GM18498 (cell line): ENCODE measurements at regions not wholly inside any gene's neighbourhood (a gene's known extent, or its start where the extent isn't known, plus 50 kb on each side); places are given as distances from the start of the nearest gene placed in this dataset.

ENCODE experiments used
- ATAC-seq: cut with Tn5 transposase; IDR thresholded peaks from one replicate; pipeline ENCODE4 v1.9.1; 2021; ENCODE audit warnings: mild to moderate bottlenecking, moderate library complexity; ENCODE audit not compliant: unreplicated experiment

DNA sequence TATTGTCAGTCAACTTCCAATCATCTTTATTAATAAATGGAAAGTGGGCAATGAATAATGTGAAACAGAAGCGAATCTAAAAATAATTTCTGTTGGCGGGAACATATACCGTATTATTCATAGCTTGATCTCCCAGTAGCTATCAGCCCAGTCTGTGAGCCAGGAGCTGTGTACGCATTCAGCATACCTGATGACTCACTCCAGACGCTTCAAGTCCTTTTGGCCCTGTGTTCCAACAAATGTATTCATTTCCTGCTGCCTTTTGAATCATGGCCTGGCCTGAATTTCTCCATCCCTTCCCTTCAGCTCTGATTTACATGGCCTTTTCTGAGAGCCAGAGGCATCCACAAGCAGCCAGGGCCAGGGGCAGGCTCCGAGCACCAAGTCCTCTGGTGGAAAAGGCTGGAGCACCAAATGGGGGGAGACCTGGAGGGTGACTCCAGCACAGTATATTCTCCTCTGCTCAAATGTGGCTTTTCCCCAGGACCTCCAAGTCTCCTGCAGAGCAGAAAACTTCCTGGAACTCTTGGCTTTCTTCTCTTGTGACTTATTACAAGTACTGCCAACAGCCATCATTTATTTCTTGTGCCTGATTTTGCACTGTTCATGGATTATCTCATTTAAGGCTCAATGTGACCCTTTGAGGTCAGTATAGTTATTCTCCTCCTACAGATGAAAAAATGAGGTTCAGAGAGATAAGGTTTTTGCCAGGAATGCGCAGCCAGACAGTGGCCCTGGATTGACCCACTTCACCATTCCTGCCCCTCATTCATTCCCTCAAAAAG, 108.7 kb downstream of the EN1 start:
- no peak for ATAC-seq

DNA sequence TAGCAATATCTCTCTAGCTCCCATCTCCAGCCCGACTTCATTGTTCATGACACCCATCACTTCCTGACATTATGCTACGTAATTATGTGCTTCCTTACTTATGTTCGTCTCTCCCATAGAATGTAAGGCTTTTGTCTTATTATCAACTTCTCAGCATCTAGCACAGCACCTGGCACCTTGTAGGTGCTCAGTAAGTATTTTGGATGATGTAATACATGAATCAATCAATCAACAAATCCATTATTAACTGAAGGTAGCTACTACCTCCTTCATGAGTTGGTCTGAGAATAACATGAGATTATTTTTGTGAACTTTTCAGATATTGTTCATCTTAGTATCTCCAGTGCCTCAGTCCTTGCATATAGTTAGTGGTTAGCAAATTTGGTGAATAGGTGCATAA, 109.3 kb downstream of the EN1 start:
- no peak for ATAC-seq

DNA sequence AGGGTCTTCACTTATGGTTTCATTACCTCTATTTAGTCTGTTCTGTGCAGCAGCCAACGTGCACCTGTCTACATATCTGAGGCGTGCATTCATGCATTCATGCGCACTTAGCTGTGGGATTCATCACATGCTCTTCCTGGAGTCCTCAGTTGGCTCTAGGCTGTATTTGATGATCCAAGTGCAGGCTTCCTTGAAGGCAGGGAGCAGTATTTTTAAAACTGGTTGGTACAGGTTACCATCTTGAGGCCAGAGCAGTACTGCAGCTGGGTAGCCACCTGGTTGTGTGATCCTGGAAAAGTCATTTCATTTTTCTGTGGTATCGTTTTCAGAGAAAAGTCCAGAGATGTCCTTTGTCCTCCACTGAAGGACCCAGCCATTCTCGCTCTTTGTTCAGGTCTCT, 109.8 kb downstream of the EN1 start:
- no peak for ATAC-seq

DNA sequence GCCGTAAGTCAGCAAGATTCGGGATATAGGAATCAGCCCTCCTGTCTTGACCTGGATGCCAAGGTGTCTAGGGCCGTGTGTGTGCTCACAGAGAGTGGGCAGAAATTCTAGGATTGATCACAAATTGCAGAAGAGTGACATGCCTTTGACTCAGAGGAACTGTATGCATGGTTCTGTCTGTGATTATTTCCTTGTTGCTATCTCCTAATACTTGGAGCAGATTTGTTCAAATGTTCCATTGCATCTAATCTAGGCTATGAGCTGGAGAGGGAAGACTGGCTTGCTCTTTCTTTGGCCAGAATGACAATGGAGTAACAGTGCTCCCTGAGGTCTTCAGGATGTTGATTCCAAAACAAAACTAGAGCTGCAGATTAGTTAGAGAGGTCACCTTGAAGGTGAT, 115.0 kb downstream of the EN1 start:
- ATAC-seq = no peak

DNA sequence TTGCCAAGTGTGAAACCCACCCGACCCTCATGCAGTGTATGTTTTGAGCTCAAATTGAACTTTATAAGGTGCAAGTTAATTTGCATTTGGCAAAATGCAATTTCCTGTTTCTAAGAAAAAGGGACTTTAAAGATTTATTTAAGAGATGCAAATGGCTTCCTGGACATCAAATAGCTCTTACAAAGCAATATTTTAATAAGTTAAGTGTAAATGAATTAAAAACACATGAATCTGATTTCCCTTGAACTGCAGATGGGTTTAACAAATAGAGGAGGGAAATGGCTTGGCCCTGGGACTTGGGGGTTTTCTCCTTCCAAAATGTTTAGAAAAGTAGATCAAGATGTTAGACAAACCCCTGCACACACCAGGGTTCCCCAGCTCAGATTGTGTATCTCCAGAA, 116.0 kb downstream of the EN1 start:
- ATAC-seq = no peak

DNA sequence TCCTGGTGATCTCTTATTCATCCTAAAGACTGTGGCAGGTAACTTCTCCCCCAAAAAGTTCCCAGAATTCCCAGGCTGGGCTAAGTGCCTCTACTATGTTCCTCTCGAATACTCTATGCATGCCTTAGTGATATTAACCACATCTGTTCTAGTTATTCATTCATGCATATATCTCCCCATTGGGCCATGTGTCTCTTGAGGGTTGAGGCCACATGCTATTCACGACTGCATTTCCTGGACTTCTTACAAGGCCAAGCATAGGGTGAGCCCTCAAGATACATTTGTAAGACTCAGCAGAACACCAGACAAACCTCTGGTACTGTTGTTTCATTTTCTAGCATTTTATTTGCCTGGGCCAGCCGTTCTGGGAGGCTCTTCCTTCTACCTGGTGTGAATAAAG, 117.0 kb downstream of the EN1 start:
- no peak for ATAC-seq

DNA sequence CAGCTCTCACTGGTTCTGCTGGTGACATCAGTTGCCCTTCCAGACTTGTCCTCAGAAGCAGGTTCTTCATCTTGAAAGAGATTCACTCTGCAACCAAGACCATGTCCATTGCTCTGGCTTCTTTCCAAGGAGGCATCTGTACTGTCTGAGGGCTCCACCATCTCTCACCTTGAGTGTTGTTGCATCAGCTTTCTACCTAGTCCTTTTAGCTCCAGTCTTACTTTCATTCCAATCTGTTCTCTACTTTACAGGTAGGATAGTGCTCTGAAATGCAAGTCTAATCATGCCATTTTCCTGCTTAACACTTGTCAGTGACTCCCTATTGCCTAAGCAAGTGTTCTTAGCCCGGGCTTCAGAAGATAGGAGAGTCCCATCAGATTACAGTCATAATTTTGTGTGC, 117.7 kb downstream of the EN1 start:
- ATAC-seq = no peak

DNA sequence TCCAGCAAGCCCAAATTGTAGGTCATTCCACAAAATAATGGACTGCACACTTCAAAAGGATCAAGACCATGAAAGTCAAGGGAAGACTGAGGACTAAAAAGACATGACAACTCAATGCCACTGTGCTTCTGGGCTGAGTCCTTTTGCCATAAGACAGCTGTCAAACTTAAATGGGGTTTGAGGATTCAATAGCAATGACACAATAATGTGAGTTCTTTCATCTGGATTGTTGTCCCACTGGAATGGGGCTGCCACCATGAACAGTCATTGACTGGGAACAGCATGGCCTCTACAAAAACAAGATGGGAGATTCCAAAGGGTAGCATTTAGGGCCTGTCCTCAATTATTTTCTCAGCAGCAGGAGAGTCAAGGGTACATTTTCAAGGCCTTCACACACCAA, 118.5 kb downstream of the EN1 start:
- ATAC-seq = no peak

DNA sequence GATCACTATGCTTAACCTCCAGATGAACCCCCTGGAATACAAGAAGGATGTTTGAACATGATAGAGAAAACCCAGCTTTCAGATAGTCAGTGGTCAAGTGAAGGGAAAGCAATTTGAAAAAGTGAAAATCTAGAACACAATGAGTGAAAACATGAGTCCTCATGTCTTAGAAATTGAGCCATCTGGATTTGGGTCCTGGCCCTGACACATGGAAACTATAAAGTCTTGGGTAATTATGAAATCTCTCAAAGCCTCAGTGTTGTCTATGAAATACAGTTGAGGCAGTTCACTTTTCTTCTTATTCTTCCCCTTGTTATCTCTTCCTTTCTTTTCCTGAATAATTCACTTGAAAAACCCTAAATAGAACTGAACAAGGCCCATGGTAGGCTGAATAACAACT, 120.6 kb downstream of the EN1 start:
- ATAC-seq = no peak

DNA sequence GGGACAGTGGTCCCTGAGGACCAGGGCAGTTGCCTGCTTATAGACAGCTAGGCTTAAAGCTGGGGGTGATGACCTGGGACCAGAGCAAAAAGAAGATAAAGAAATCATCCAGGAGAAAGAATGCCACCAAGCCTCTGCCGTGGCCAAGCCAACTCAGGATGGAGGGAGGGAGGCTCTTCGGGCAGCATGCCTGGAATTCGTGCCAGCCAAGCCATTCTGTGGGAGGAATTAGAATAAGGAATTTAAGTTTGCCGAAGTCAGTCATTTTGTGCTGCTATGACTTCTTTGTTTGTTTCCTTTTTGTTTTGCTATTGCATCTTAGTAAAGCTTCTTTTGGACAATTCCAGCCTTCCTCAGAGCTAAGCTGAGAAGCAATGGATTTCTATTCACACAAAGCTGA, 124.1 kb downstream of the EN1 start:
- no peak for ATAC-seq

DNA sequence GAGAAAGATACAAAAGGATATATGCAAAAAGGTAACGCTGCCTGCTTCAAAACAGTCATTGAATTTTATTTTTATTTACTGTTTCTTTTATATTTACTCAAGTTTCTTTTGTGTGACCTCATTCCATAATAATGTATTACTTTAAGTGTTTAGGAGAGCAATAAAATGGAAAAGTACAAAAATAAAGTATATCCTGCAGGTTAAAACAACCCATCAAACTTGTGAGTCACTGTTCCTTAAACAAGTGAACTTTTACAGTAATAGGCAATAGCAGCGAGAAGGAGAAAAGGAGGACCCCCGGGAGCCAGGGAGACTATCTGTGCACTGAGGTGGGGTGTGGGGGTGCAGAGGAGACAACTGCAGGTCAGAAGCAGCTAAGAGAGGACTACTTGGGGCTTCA, 124.5 kb downstream of the EN1 start:
- ATAC-seq = no peak

DNA sequence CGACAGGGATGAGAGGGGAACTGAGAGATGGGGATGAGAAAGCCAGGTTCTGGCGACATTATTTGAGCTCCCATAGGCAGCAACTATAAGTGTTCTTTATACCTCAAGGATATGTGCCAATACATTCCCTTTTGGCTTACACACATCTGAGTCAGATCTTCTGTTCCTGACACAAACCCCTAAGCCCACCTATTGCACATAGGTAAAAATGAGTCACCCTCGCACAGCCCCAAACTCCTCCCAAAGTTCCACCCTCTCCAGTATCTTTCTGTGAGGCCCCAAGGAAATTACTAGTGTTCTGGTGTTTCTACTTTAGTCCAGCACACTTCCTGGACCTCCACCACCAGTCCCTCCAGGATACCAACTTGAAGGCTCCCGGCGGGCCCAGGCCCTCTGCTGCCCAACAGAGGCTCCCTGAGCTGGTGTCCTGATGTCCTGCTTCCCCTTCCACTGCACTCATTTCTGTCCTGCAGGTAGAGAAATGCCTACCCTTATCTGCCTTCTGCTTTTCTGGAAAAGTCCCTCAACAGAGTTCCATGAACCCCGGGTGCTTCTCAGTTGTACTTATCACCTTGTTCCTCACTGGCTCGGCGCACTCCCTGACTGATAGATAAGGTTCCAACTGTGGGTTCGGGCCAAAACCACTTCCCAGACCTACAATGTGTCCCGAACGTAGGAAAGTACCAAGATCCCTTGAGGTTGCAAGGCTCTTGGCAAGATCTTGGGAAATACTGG, 125.5 kb downstream of the EN1 start:
- ATAC-seq = no peak

DNA sequence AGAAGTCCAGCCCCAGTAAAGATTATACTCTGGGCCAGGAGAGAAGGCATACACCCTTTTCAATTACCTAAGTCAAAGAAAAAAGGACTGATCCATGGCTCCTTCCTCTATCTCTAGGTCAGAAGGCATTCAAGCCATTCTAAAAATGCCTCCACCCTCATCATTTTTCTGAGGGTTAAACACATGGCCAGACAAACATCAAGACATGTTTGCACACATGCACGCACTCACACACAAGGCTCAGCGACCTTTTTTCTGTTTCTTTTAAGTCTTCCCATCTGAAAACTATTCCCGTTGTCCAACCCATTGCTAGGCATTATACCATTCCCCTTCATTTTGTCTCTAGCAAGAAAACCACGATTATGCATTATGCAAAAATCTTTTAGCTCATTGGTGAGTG, 126.6 kb downstream of the EN1 start:
- ATAC-seq = no peak

DNA sequence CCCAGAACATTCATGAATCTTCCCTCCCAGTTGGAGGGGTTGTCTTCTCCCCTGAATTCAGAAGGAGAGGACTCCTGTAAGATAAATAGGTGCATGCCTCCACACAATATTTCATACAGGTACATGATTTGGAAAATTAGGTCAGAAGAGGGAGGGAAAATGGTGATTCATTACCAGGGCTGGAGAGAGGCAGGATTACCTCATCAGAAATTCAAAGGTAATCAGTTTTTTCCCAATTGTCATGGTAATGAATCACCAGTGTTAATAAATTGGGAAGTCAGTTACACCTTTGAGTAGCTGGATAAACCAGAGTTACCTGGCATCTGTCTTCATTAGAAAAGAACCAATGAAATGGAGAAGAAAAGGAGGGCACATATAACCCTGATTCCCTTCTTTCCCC, 128.5 kb downstream of the EN1 start:
- no peak for ATAC-seq

DNA sequence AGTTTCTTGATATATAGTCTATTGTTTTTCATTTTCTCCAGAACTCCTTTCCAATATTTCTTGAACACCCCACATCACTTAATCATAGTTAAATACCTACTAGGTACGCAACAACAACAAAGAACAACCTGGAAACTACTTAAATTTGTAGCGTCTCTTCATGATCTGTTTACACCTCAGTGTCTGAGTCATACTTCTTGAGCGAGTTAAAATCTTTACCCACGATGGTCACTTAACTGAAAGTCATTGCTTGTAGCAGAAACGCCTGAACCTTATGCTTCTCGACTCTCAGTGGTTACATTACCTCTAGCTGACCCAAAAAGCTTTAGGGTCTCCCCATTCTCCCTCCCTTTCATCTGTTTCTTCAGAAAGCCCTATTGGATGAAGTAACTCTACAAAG, 131.3 kb downstream of the EN1 start:
- ATAC-seq = no peak

DNA sequence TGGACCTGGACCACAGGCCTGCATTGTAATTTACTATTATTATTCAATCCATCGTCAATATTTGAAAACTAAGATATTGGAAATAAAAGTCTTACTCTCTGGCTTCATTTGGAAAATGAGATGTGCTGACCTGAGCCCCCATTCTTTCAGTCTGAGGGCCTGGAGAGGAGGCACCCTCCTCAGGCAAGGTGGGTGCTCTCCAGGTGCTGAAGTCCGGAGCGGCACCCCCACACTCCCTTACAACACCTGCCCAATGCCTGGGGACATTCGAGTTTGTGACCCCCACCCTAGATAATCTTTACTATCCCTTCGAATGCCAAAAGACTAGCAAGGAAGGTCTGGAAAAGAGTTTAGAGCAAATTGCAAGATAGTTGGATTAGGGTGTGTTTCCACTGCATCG, 133.3 kb downstream of the EN1 start:
- no peak for ATAC-seq

DNA sequence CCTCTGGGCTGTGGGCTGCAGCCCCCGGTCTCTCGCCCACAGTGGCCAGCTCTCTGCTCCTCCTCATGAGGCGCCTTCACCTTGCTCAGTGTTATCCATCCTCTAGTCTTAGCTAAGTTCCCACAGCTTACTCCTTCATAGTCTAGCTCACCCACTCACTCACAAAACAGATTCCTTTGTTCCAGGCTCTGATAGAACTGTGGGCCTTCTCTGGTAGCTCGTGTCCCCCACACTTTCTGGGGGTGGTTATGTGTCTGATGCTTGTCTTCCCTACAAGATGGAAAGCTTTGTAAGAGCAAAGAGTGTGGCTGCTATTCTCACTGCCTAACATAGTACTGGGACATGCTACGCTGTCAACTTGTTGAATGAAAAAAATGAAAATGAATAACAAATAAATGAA, 135.8 kb downstream of the EN1 start:
- no peak for ATAC-seq

DNA sequence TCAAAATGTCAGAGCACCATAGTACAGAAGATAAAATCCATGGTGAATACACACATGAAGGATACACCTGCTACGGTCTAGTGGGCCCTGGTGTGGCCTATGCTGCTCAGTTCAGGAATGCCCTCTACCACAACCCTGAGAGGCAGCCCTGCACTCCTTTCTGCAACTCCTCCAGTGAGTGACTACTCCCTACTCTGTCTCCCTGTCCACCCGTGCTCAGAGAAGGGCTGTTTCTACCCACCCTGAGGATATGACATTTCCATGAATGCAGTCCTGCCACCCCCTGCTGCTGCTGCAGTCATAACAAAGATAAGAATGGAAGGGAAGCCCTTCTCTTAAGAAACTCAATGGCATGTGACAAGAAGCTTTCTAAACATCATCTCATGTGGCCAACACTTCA, 137.0 kb downstream of the EN1 start:
- no peak for ATAC-seq

DNA sequence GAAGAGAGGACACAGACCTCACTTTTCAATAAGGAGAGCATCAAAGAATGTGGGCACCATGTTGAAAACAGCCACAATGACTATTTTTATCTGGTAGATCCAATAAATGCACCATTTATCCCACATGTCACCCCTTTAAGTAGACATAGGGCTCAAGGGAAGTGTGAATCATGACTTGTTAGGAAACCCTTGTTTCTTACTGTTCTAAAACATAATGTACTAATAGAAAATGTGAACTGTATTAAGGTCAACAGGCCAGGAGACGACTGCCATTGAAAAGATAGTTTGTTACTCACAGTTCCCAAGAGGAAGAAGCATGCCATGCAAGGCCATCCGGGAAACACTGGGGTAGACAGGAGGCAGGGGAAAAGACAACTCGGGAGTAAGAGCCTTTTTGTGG, 137.7 kb downstream of the EN1 start:
- no peak for ATAC-seq

DNA sequence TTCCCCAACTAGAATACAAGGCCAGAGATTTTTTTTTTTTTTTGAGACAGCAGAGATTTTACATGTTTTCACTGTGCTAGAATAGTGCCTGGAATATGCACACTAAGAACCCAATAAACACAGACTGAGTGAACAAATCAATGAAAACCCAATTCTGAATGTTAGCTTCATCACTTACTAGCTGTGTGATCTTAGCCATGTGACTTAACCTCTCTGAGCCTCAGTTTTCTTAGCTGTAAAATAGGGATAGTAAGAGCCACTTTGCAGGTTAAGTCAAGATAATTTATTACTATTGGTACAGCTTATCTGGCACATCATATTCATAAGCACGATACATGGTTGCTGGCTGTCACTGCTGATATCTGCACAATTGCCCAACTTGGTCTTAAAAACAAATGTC, 140.6 kb downstream of the EN1 start:
- no peak for ATAC-seq

DNA sequence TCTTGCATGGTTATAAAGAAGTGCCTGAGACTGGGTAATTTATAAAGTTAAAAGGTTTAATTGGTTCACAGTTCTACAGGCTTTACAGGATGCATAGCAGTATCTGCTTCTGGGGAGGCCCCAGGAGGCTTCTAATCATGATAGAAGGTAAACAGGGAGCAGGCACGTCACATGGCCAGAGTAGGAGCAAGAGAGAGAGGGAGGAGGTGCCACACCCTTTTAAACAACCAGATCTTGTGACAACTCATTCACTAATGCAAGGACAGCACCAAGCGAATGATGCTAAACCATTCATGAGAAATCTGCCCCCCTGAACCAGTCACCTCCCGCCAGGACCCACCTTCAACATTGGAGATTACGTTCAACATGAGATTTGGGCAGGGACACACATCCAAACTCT, 141.1 kb downstream of the EN1 start:
- no peak for ATAC-seq

DNA sequence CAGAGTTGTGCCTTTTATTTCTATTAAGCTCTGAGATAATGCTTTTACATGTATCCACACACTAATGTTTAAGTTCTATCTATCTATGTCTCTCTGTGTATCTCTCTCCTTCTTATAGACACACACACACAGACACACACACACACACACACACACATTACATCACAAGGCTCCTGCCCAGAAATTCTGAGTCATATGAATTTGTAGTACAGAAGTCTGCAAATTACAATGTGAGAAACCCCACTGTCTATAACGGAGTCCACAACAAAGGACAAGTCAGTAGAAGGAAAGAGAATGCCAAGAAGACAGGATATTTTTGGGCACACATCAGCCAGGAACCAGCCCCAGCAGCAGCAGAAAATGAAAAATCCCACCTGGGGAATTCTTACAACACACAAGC, 142.4 kb downstream of the EN1 start:
- ATAC-seq = no peak
